ENCODE measurements at regions not wholly inside any gene's neighbourhood (a gene's known extent, or its start where the extent isn't known, plus 50 kb on each side); places are given as distances from the start of the nearest gene placed in this dataset.

- TF ChIP-seq CTCF (IDR thresholded peaks at IDR 0.05) (no peak), POLR2A (IDR thresholded peaks at IDR 0.05) (no peak)
Observed at GRCh38 chr3:40751666-40752065, 226.9 kb downstream of the ZNF621 start.

All from testis (tissue), 2 donors.